Smooth muscle cell (in vitro differentiated cells): ENCODE measurements at regions not wholly inside any gene's neighbourhood (a gene's known extent, or its start where the extent isn't known, plus 50 kb on each side); places are given as distances from the start of the nearest gene placed in this dataset.
A peak's percentile ranks its signal among the peaks of the same experiment; 100 is the strongest.
"Not testable (repeated sequence)": the region's sequence is repeated elsewhere in the genome, so short reads cannot be mapped to it uniquely, and the experiment has no call there.

ENCODE experiments used
- DNase-seq: peaks from one replicate; lab custom pipeline; 2025; ENCODE audit not compliant: unreplicated experiment; lab: John Stamatoyannopoulos, UW
- H2AFZ ChIP-seq: fragments of 200-600 bp; sonication (generic); 2 replicates; pipeline ENCODE4 v1.6.0; 2016; ENCODE audit warnings: antibody characterized with exemption, low read depth, mild to moderate bottlenecking
- H3F3A ChIP-seq: fragments of 200-600 bp; sonication (generic); 2 replicates; pipeline ENCODE4 v1.6.0; 2017; ENCODE audit warnings: antibody characterized with exemption, low read depth
- H3K27ac ChIP-seq: fragments of 200-600 bp; sonication (generic); 2 replicates; pipeline ENCODE4 v1.5.1; 2016; ENCODE audit warnings: low read depth, mild to moderate bottlenecking
- H3K27me3 ChIP-seq: fragments of 200-600 bp; sonication (generic); 2 replicates; pipeline ENCODE4 v1.6.1; 2016; ENCODE audit warnings: low read depth, mild to moderate bottlenecking
- H3K36me3 ChIP-seq: fragments of 200-600 bp; sonication (generic); 2 replicates; pipeline ENCODE4 v1.5.1; 2016; ENCODE audit warnings: low read depth
- H3K4me1 ChIP-seq: fragments of 200-600 bp; sonication (generic); 2 replicates; pipeline ENCODE4 v1.5.1; 2016; ENCODE audit warnings: low read depth
- H3K4me2 ChIP-seq: fragments of 200-600 bp; sonication (generic); 2 replicates; pipeline ENCODE4 v1.6.0; 2016; ENCODE audit warnings: mild to moderate bottlenecking
- H3K4me3 ChIP-seq: fragments of 200-600 bp; sonication (generic); 2 replicates; pipeline ENCODE4 v1.5.1; 2016; ENCODE audit warnings: mild to moderate bottlenecking
- H3K79me2 ChIP-seq: fragments of 200-600 bp; sonication (generic); 2 replicates; pipeline ENCODE4 v1.6.0; 2016; ENCODE audit warnings: low read depth, mild to moderate bottlenecking
- H3K9ac ChIP-seq: fragments of 200-600 bp; sonication (generic); 2 replicates; pipeline ENCODE4 v1.6.0; 2016; ENCODE audit warnings: low read depth
- H3K9me3 ChIP-seq: fragments of 200-600 bp; sonication (generic); replicated peaks from 2 replicates; pipeline ENCODE4 v1.5.1; 2016; ENCODE audit warnings: low read depth
- H4K20me1 ChIP-seq: fragments of 200-600 bp; sonication (generic); 2 replicates; pipeline ENCODE4 v1.6.0; 2016; ENCODE audit warnings: low read depth
- CTCF ChIP-seq: fragments of 200-600 bp; sonication (generic); IDR thresholded peaks from 2 replicates; pipeline ENCODE4 v1.5.1; 2017; ENCODE audit warnings: borderline replicate concordance, mild to moderate bottlenecking, antibody characterized with exemption; ENCODE audit not compliant: insufficient read depth, poor library complexity, severe bottlenecking
- WGBS: methylation state at CpG from one replicate; pipeline ENCODE4 v1.1.7; 2016; ENCODE audit warnings: low lambda C conversion rate; 5-methylcytosine and 5-hydroxymethylcytosine counted together

DNA sequence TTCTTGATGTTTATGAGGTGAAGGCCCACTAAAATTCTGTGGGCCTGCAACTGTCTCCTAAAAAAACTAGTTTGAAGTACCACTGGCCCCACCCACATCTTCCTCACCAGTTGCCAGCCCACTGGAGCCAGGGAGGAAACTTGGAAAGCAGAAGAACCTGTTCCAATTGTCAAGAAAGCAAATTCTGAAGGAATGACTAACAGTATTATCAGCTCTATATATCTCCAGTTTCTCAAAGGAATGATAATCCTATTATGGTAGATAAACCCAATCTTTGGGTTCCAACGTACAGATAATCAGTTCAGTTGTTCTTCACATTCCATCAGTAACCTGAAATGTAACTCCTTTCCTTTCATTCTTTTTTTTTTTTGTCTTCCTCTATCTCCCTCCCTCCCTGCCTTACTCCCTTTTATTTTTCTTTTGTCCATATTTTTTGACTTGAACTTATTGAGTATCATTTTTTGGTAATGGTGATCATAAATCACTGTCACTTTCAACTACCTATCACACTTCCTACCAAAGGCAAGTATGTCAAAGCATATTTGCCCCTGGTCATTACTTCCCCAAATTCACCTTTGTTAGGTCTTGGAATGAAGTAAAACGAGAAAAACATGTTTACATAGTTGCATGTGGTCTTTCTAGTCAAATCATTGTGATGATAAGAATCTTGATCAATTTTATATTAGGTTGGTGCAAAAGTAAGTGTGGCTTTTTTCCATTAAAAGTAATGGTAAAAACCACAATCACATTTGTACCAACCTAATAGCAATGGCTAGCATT lies 943.4 kb downstream of the TTLL7 start:
- Histone ChIP-seq H3F3A (no peaks in the 10 kb centered on the region), H3K79me2 (no peaks in the 10 kb centered on the region), H3K27me3 (no peaks in the 10 kb centered on the region), H3K4me1 (no peaks in the 10 kb centered on the region), H3K4me2 (no peak overlapping the region), H4K20me1 (no peaks in the 10 kb centered on the region), H3K9me3 (no peaks in the 10 kb centered on the region), H3K4me3 (no peak overlapping the region), H3K36me3 (no peaks in the 10 kb centered on the region), H2AFZ (no peak overlapping the region), H3K27ac (peak overlapping the region; percentile 52), H3K9ac (no peak overlapping the region)
- WGBS: 49% methylated on average over 2 of the region's 2 CpGs
- no peak for DNase-seq
- TF ChIP-seq CTCF: no peak

GRCh38 chr1:83053446-83053845 lies 945.5 kb downstream of the TTLL7 start:
- no peaks in the 10 kb centered on the region for H3K27me3 ChIP-seq
- TF ChIP-seq CTCF: no peak
- 88% methylated on average over 4 of the region's 4 CpGs for WGBS
- H3K9me3 ChIP-seq: no peaks in the 10 kb centered on the region
- H3F3A ChIP-seq: no peaks in the 10 kb centered on the region
- H3K4me3 ChIP-seq: no peak overlapping the region
- no peaks in the 10 kb centered on the region for H4K20me1 ChIP-seq
- H3K4me2 ChIP-seq: no peak overlapping the region
- no peak overlapping the region for H3K9ac ChIP-seq
- H3K4me1 ChIP-seq: no peaks in the 10 kb centered on the region
- no peaks in the 10 kb centered on the region for H3K36me3 ChIP-seq
- DNase-seq: no peak
- H3K79me2 ChIP-seq: no peaks in the 10 kb centered on the region
- no peak overlapping the region for H3K27ac ChIP-seq
- H2AFZ ChIP-seq: no peak overlapping the region

GRCh38 chr1:83052865-83053264 lies 946.1 kb downstream of the TTLL7 start:
- Histone ChIP-seq H3K79me2 (no peaks in the 10 kb centered on the region), H3K9ac (no peak overlapping the region), H4K20me1 (no peaks in the 10 kb centered on the region), H3K27me3 (no peaks in the 10 kb centered on the region), H3F3A (no peaks in the 10 kb centered on the region), H3K9me3 (no peaks in the 10 kb centered on the region), H3K27ac (no peak overlapping the region), H3K4me1 (no peaks in the 10 kb centered on the region), H2AFZ (no peak overlapping the region), H3K36me3 (no peaks in the 10 kb centered on the region), H3K4me2 (no peak overlapping the region), H3K4me3 (no peak overlapping the region)
- DNase-seq: no peak
- TF ChIP-seq CTCF: no peak

DNA sequence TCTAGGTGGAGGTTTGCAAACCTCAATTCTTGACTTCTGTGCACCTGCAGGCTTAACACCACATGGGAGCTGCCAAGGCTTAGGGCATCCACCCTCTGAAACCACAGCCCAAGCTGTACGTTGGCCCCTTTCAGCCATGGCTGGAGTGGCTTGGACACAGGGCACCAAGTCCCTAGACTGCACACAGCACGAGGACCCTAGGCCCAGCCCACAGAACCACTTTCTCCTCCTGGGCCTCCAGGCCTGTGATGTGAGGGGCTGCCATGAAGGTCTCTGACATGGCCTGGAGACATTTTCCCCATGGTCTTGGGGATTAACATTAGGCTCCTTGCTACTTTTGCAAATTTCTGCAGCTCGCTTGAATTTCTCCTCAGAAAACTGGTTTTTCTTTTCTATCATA lies 947.9 kb downstream of the TTLL7 start:
- H3K79me2 ChIP-seq, H3K36me3 ChIP-seq, H4K20me1 ChIP-seq, H3K9me3 ChIP-seq, H3K27me3 ChIP-seq, H3K4me3 ChIP-seq, H2AFZ ChIP-seq, DNase-seq, H3K9ac ChIP-seq, H3K4me2 ChIP-seq, H3K4me1 ChIP-seq, H3F3A ChIP-seq, H3K27ac ChIP-seq: not testable (repeated sequence)
- 97% methylated on average over 3 of the region's 3 CpGs for WGBS
